ENCODE measurements at regions not wholly inside any gene's neighbourhood (a gene's known extent, or its start where the extent isn't known, plus 50 kb on each side); places are given as distances from the start of the nearest gene placed in this dataset.
"Not testable (repeated sequence)": the region's sequence is repeated elsewhere in the genome, so short reads cannot be mapped to it uniquely, and the experiment has no call there.

- DNase-seq (ENCODE audit: low read depth, low spot score), result no peak
Observed at GRCh38 chrX:43357741-43358140, 298.4 kb upstream of the MAOA start.

- DNase-seq (ENCODE audit: low read depth, low spot score), result no peak
Observed at GRCh38 chrX:43373032-43373431, 283.1 kb upstream of the MAOA start.

- no peak for DNase-seq (ENCODE audit: low read depth, low spot score)
Observed at GRCh38 chrX:43375136-43375535, 281.0 kb upstream of the MAOA start.

- DNase-seq (ENCODE audit: low read depth, low spot score), result no peak
Observed at GRCh38 chrX:43380704-43381103, 275.4 kb upstream of the MAOA start.

GRCh38 chrX:43386875-43387274 is 269.2 kb upstream of the MAOA start:
- no peak for DNase-seq (ENCODE audit: low read depth, low spot score)

GRCh38 chrX:43405191-43405590 is 250.9 kb upstream of the MAOA start:
- DNase-seq (ENCODE audit: low read depth, low spot score), result no peak

- DNase-seq (ENCODE audit: low read depth, low spot score), result no peak
Observed at GRCh38 chrX:43423876-43424275, 232.2 kb upstream of the MAOA start.

- DNase-seq (ENCODE audit: low read depth, low spot score), result no peak
Observed at GRCh38 chrX:43436517-43436916, 219.6 kb upstream of the MAOA start.

GRCh38 chrX:43446752-43447151 is 209.3 kb upstream of the MAOA start:
- DNase-seq (ENCODE audit: low read depth, low spot score), result no peak

GRCh38 chrX:43448688-43449087 is 207.4 kb upstream of the MAOA start:
- no peak for DNase-seq (ENCODE audit: low read depth, low spot score)

GRCh38 chrX:43450355-43450754 is 205.7 kb upstream of the MAOA start:
- DNase-seq (ENCODE audit: low read depth, low spot score), result no peak

- DNase-seq (ENCODE audit: low read depth, low spot score), result not testable (repeated sequence)
Observed at GRCh38 chrX:43451976-43452686, 204.0 kb upstream of the MAOA start.

- no peak for DNase-seq (ENCODE audit: low read depth, low spot score)
Observed at GRCh38 chrX:43456063-43456462, 200.0 kb upstream of the MAOA start.

GRCh38 chrX:43456906-43457305 is 199.2 kb upstream of the MAOA start:
- DNase-seq (ENCODE audit: low read depth, low spot score), result no peak

GRCh38 chrX:43467608-43468234 is 188.4 kb upstream of the MAOA start:
- DNase-seq (ENCODE audit: low read depth, low spot score), result no peak

GRCh38 chrX:43469391-43470054 is 186.6 kb upstream of the MAOA start:
- DNase-seq (ENCODE audit: low read depth, low spot score), result no peak

GRCh38 chrX:43474321-43474720 is 181.8 kb upstream of the MAOA start:
- DNase-seq (ENCODE audit: low read depth, low spot score), result no peak

- no peak for DNase-seq (ENCODE audit: low read depth, low spot score)
Observed at GRCh38 chrX:43479070-43479469, 177.0 kb upstream of the MAOA start.

- no peak for DNase-seq (ENCODE audit: low read depth, low spot score)
Observed at GRCh38 chrX:43479850-43480249, 176.2 kb upstream of the MAOA start.

GRCh38 chrX:43481576-43481975 is 174.5 kb upstream of the MAOA start:
- DNase-seq (ENCODE audit: low read depth, low spot score), result no peak

GRCh38 chrX:43493756-43494155 is 162.3 kb upstream of the MAOA start:
- DNase-seq (ENCODE audit: low read depth, low spot score), result no peak

GRCh38 chrX:43500246-43500645 is 155.9 kb upstream of the MAOA start:
- DNase-seq (ENCODE audit: low read depth, low spot score), result no peak
